ENCODE measurements at regions not wholly inside any gene's neighbourhood (a gene's known extent, or its start where the extent isn't known, plus 50 kb on each side); places are given as distances from the start of the nearest gene placed in this dataset.

- TF ChIP-seq ZNF530 (tag by site-specific recombination; IDR thresholded peaks at IDR 0.05; ENCODE audit: low read depth), result no peak
- TF ChIP-seq CTCF (tag by site-specific recombination; IDR thresholded peaks at IDR 0.05), result no peak
- TF ChIP-seq ZFP3 (tag by site-specific recombination; IDR thresholded peaks at IDR 0.05; ENCODE audit: low read depth), result no peak
- TF ChIP-seq ZBTB20 (tag by site-specific recombination; IDR thresholded peaks at IDR 0.05), result no peak
- TF ChIP-seq ZNF513 (tag by site-specific recombination; IDR thresholded peaks at IDR 0.05), result no peak
These were observed 1325.2 kb upstream of the DDX18 start for GRCh38 chr2:116489292-116489691.

Data from HEK293 (cell line).